ENCODE measurements at regions not wholly inside any gene's neighbourhood (a gene's known extent, or its start where the extent isn't known, plus 50 kb on each side); places are given as distances from the start of the nearest gene placed in this dataset.

DNA sequence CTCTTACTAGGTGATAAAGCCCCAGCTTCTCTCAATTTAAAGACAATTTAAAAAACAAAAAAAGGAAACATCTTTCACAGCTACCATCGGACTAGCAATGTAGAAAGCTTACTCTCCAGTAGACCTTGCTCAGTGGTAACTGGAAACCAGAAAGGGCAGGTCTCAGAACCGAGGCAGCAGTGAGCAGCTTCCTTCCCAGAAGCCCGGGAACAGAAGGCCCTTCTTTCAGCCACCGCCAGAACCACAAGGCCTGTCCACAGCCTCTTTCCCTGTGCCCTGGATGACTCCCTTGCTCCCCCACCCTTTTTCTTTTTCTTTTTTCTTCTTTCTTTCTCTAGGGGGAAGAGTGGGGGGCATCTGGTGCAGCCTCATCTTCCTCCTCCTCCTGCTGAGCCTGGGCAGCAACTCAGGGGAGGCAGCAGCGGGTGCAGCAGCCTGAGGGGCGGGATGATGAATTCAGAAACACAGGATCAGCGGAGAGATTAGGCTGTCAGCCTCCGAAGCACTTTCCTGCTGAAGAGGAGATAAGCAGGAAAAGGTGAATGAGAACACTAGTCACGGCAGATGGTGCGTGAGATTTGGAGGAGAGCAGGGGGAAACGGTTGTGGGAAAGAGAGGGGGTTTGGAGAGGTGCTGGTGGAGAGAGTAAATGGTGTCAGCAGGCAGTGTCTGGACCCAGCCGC is 158.5 kb downstream of the ID4 start (continued):
- TF ChIP-seq NR2F1 (conservative IDR thresholded peaks at IDR 0.05), result no peak
- TF ChIP-seq NFYA (IDR thresholded peaks at IDR 0.05; ENCODE audit: borderline replicate concordance, low read depth, low read length), result no peak
- TF ChIP-seq SMC3 (IDR thresholded peaks at IDR 0.05; ENCODE audit: borderline replicate concordance, low read length), result no peak

DNA sequence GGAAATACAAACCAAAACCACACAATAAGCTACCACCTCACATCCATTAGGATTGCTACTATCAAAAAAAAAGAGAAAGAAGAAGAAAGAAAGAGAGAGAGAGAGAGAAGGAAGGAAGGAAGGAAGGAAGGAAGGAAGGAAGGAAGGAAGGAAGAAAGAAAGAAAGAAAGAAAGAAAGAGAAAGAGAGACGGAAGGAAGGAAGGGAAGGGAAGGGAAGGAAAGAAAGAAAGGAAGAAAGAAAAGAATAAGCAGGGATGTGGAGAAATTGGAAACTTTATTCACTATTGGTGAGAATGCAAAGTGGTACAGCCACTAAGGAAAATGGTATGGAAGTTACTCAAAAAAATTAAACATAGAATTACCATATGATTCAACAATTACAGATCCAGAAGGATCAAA is 159.9 kb downstream of the ID4 start:
- no peak for FAIRE-seq
- H3K4me3 ChIP-seq, result no peak overlapping the region
- ChIA-PET POLR2A (no interaction called here), CTCF (no interaction called here), RAD21 (ENCODE audit: unreplicated experiment) (no interaction called here), SMC1A (ENCODE audit: uncharacterized antibody, unreplicated experiment) (no interaction called here)
- H3K4me2 ChIP-seq (ENCODE audit: control insufficient read depth, insufficient read depth), result no peak overlapping the region
- no peak overlapping the region for H3K27ac ChIP-seq (ENCODE audit: control insufficient read depth, insufficient read depth)
- TF ChIP-seq CREM (IDR thresholded peaks at IDR 0.05; ENCODE audit: low read depth), result no peak
- TF ChIP-seq HCFC1 (IDR thresholded peaks at IDR 0.05; ENCODE audit: low read length), result no peak
- TF ChIP-seq ZNF24 (IDR thresholded peaks at IDR 0.05), result no peak
- TF ChIP-seq, protein P1, sequence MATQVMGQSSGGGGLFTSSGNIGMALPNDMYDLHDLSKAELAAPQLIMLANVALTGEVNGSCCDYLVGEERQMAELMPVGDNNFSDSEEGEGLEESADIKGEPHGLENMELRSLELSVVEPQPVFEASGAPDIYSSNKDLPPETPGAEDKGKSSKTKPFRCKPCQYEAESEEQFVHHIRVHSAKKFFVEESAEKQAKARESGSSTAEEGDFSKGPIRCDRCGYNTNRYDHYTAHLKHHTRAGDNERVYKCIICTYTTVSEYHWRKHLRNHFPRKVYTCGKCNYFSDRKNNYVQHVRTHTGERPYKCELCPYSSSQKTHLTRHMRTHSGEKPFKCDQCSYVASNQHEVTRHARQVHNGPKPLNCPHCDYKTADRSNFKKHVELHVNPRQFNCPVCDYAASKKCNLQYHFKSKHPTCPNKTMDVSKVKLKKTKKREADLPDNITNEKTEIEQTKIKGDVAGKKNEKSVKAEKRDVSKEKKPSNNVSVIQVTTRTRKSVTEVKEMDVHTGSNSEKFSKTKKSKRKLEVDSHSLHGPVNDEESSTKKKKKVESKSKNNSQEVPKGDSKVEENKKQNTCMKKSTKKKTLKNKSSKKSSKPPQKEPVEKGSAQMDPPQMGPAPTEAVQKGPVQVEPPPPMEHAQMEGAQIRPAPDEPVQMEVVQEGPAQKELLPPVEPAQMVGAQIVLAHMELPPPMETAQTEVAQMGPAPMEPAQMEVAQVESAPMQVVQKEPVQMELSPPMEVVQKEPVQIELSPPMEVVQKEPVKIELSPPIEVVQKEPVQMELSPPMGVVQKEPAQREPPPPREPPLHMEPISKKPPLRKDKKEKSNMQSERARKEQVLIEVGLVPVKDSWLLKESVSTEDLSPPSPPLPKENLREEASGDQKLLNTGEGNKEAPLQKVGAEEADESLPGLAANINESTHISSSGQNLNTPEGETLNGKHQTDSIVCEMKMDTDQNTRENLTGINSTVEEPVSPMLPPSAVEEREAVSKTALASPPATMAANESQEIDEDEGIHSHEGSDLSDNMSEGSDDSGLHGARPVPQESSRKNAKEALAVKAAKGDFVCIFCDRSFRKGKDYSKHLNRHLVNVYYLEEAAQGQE (IDR thresholded peaks at IDR 0.05; ENCODE audit: low read depth, low read length), result no peak
- no peak for DNase-seq (ENCODE audit: low read depth, low spot score)
- no peaks in the 10 kb centered on the region for H3K36me3 ChIP-seq (ENCODE audit: control insufficient read depth in 2 of 2, insufficient read depth in 2 of 2, low read length in 1 of 2)
- no peaks in the 10 kb centered on the region for H4K20me1 ChIP-seq (ENCODE audit: control insufficient read depth, insufficient read depth)
- in situ Hi-C loops (cut with MboI) (no loop called here), intact Hi-C loops (cut with micrococcal nuclease; ENCODE audit: unreplicated experiment) (no loop called here)
- H3K79me2 ChIP-seq (ENCODE audit: control insufficient read depth, insufficient read depth, low read length), result no peaks in the 10 kb centered on the region
- no peak for ATAC-seq
- no peaks in the 10 kb centered on the region for H3K4me1 ChIP-seq (ENCODE audit: control insufficient read depth, insufficient read depth, low read length)
- no peak overlapping the region for H3K9ac ChIP-seq (ENCODE audit: control insufficient read depth, insufficient read depth, low read length)
- H3K27me3 ChIP-seq (replicated peaks in 1 of 2; ENCODE audit: control insufficient read depth in 2 of 2, insufficient read depth in 2 of 2, low read length in 1 of 2), result no peaks in the 10 kb centered on the region
- no peak overlapping the region for H2AFZ ChIP-seq (ENCODE audit: control insufficient read depth, low read depth, low read length)
- H3K9me3 ChIP-seq (replicated peaks; ENCODE audit: control insufficient read depth, insufficient read depth, low read length), result peaks cover 5% of the 10 kb centered on the region; the same call in 2 of the 3 replicates
- BruUV-seq (replicated peaks), result no TSS peak
- 67% methylated on average over 1 of the region's 1 CpG for WGBS (ENCODE audit: insufficient coverage, insufficient replicate concordance, low lambda C conversion rate, missing lambda C conversion rate)

Measured in GM12878 (cell line).